ENCODE measurements at regions not wholly inside any gene's neighbourhood (a gene's known extent, or its start where the extent isn't known, plus 50 kb on each side); places are given as distances from the start of the nearest gene placed in this dataset.

GRCh38 chr1:90387805-90388204, 329.3 kb downstream of the BARHL2 start:
- no peak for TF ChIP-seq CTCF (IDR thresholded peaks at IDR 0.05; ENCODE audit: unreplicated experiment in 3 of 3)
- peaks cover 11% of the 10 kb centered on the region for H3K4me1 Mint-ChIP-seq
- H3K9me3 Mint-ChIP-seq, result no peaks in the 10 kb centered on the region
- H3K27ac Mint-ChIP-seq, result peak overlapping the region; percentile 43 to 55 (median 52)
- no peaks in the 10 kb centered on the region for H3K36me3 Mint-ChIP-seq (ENCODE audit: low read depth)
- H3K4me3 Mint-ChIP-seq, result no peak overlapping the region
- H3K27me3 Mint-ChIP-seq (ENCODE audit: low read depth), result no peaks in the 10 kb centered on the region

GRCh38 chr1:90386899-90387720, 330.0 kb downstream of the BARHL2 start:
- no peak for TF ChIP-seq CTCF (IDR thresholded peaks at IDR 0.05; ENCODE audit: unreplicated experiment in 3 of 3)
- no peak overlapping the region for H3K4me3 Mint-ChIP-seq
- H3K27ac Mint-ChIP-seq, result peak overlapping the region in 2 of 3 experiments; percentile 43 to 55
- peaks cover 11% of the 10 kb centered on the region for H3K4me1 Mint-ChIP-seq
- no peaks in the 10 kb centered on the region for H3K9me3 Mint-ChIP-seq
- no peaks in the 10 kb centered on the region for H3K27me3 Mint-ChIP-seq (ENCODE audit: low read depth)
- no peaks in the 10 kb centered on the region for H3K36me3 Mint-ChIP-seq (ENCODE audit: low read depth)

- no peaks in the 10 kb centered on the region for H3K27me3 Mint-ChIP-seq (ENCODE audit: low read depth)
- H3K36me3 Mint-ChIP-seq (ENCODE audit: low read depth), result no peaks in the 10 kb centered on the region
- H3K9me3 Mint-ChIP-seq, result no peaks in the 10 kb centered on the region
- no peak for TF ChIP-seq CTCF (IDR thresholded peaks at IDR 0.05; ENCODE audit: unreplicated experiment in 3 of 3)
- no peak overlapping the region for H3K4me3 Mint-ChIP-seq
- peaks cover 11% of the 10 kb centered on the region for H3K4me1 Mint-ChIP-seq
- H3K27ac Mint-ChIP-seq, result peak overlapping the region in 1 of 3 experiments; percentile 51
Measured at GRCh38 chr1:90384193-90384592, 332.9 kb downstream of the BARHL2 start.

- TF ChIP-seq CTCF (IDR thresholded peaks at IDR 0.05; ENCODE audit: unreplicated experiment in 3 of 3), result no peak
- Mint-ChIP-seq H3K9me3 (no peaks in the 10 kb centered on the region), H3K36me3 (ENCODE audit: low read depth) (no peaks in the 10 kb centered on the region), H3K27me3 (ENCODE audit: low read depth) (no peaks in the 10 kb centered on the region), H3K27ac (no peak overlapping the region), H3K4me3 (no peak overlapping the region), H3K4me1 (peaks cover 1% of the 10 kb centered on the region)
Measured at GRCh38 chr1:90382161-90382560, 334.9 kb downstream of the BARHL2 start.

- Mint-ChIP-seq H3K27ac (no peak overlapping the region), H3K27me3 (ENCODE audit: low read depth) (no peaks in the 10 kb centered on the region), H3K36me3 (ENCODE audit: low read depth) (no peaks in the 10 kb centered on the region), H3K4me1 (no peaks in the 10 kb centered on the region), H3K4me3 (no peak overlapping the region), H3K9me3 (no peaks in the 10 kb centered on the region)
- no peak for TF ChIP-seq CTCF (IDR thresholded peaks at IDR 0.05; ENCODE audit: unreplicated experiment in 3 of 3)
Measured at GRCh38 chr1:90381598-90381997, 335.5 kb downstream of the BARHL2 start.

- H3K36me3 Mint-ChIP-seq (ENCODE audit: low read depth), result no peaks in the 10 kb centered on the region
- peaks cover 3% of the 10 kb centered on the region for H3K9me3 Mint-ChIP-seq
- no peaks in the 10 kb centered on the region for H3K27me3 Mint-ChIP-seq (ENCODE audit: low read depth)
- no peaks in the 10 kb centered on the region for H3K4me1 Mint-ChIP-seq
- H3K4me3 Mint-ChIP-seq, result no peak overlapping the region
- no peak overlapping the region for H3K27ac Mint-ChIP-seq
- no peak for TF ChIP-seq CTCF (IDR thresholded peaks at IDR 0.05; ENCODE audit: unreplicated experiment in 3 of 3)
Measured at GRCh38 chr1:90371448-90371813, 345.7 kb downstream of the BARHL2 start.
